ENCODE measurements at regions not wholly inside any gene's neighbourhood (a gene's known extent, or its start where the extent isn't known, plus 50 kb on each side); places are given as distances from the start of the nearest gene placed in this dataset.
A peak's percentile ranks its signal among the peaks of the same experiment; 100 is the strongest.

DNA sequence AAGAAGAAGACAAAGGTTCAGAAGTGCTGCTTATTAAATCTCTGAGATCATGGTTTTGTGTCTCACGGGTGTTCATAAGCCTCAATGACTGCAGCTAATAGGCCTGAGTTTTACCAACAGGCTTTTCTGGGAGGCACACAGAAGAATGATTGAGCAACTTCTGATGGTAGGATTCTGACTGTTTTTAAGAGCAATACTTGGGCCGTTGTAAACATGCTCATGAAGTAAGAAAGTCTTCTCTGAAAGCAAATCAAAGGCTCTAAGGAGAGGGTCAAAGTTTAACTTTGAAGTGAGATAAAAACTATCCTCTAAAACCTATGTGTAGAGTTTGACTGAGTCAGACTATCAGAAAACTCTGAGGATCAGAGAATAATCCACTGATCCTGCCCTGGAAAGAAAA lies 390.9 kb upstream of the DAB2 start:
- no peaks in the 10 kb centered on the region for H3K36me3 ChIP-seq (ENCODE audit: control insufficient read depth, insufficient read depth, low read length)
- H3K4me3 ChIP-seq (ENCODE audit: low read length), result no peak overlapping the region
- peak; percentile 54 to 73 for DNase-seq
- 20% methylated on average over 1 of the region's 2 CpGs for WGBS (ENCODE audit: insufficient coverage, low lambda C conversion rate)
- no peaks in the 10 kb centered on the region for H3K9me3 ChIP-seq (ENCODE audit: control insufficient read depth, low read depth, low read length)
- H3K27ac ChIP-seq (ENCODE audit: low read length), result peak overlapping the region; percentile 32
- H3K4me1 ChIP-seq (ENCODE audit: control insufficient read depth, insufficient read depth, low read length), result peaks cover 13% of the 10 kb centered on the region
- H3K27me3 ChIP-seq (ENCODE audit: control insufficient read depth, insufficient read depth, low read length), result no peaks in the 10 kb centered on the region

DNA sequence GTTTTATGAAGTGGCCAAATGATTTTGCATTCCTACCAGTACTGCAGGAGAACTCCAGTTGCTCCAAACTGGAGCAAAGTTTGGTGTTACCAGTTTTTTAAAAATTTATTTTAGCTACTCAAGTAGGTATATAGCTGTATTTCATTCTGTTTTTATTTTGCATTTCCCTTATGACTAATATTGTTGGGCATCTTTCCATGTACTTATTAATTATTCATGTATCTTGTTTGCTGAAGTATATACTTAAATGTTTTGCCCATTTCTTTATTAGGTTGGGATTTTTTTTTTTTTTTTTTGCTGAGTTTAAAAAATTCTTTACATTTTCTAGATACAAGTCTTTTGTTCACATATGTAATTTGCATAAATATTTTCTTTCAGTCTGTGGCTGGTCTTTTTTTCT lies 386.6 kb upstream of the DAB2 start:
- no peak overlapping the region for H3K4me3 ChIP-seq (ENCODE audit: low read length)
- no peak for DNase-seq
- H3K27me3 ChIP-seq (ENCODE audit: control insufficient read depth, insufficient read depth, low read length), result no peaks in the 10 kb centered on the region
- no peak overlapping the region for H3K27ac ChIP-seq (ENCODE audit: low read length)
- peaks cover 8% of the 10 kb centered on the region for H3K4me1 ChIP-seq (ENCODE audit: control insufficient read depth, insufficient read depth, low read length)
- no peaks in the 10 kb centered on the region for H3K9me3 ChIP-seq (ENCODE audit: control insufficient read depth, low read depth, low read length)
- H3K36me3 ChIP-seq (ENCODE audit: control insufficient read depth, insufficient read depth, low read length), result no peaks in the 10 kb centered on the region

DNA sequence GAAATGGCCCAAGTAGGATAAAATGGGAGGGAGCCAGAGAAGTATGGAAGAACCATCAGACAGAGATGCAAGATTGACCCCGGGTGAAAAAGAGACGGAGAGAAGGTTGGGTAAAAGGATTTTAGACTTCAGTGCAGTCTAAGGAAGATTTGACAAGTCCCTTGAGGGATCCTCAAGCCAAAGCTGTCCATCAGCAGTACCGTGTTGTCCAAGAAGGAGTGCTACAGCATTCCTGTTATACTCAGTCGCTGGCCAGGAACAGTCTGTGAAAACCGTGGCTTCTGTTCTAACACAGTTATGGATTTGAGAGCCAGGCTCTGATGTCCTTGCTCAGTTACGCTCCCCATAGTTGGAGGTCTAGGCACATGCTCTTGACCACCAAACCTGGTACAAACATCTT lies 383.9 kb upstream of the DAB2 start:
- no CpG with 5 or more reads among the region's 6 CpGs for WGBS (ENCODE audit: insufficient coverage, low lambda C conversion rate)
- Histone ChIP-seq H3K4me1 (ENCODE audit: control insufficient read depth, insufficient read depth, low read length) (peaks cover 2% of the 10 kb centered on the region), H3K9me3 (ENCODE audit: control insufficient read depth, low read depth, low read length) (no peaks in the 10 kb centered on the region), H3K4me3 (ENCODE audit: low read length) (no peak overlapping the region), H3K27ac (ENCODE audit: low read length) (no peak overlapping the region), H3K27me3 (ENCODE audit: control insufficient read depth, insufficient read depth, low read length) (no peaks in the 10 kb centered on the region), H3K36me3 (ENCODE audit: control insufficient read depth, insufficient read depth, low read length) (no peaks in the 10 kb centered on the region)
- no peak for DNase-seq

- no peak overlapping the region for H3K4me3 ChIP-seq (ENCODE audit: low read length)
- WGBS (ENCODE audit: insufficient coverage, low lambda C conversion rate), result no CpG with 5 or more reads among the region's 1 CpG
- no peaks in the 10 kb centered on the region for H3K9me3 ChIP-seq (ENCODE audit: control insufficient read depth, low read depth, low read length)
- DNase-seq, result no peak
- H3K4me1 ChIP-seq (ENCODE audit: control insufficient read depth, insufficient read depth, low read length), result no peaks in the 10 kb centered on the region
- no peak overlapping the region for H3K27ac ChIP-seq (ENCODE audit: low read length)
- no peaks in the 10 kb centered on the region for H3K36me3 ChIP-seq (ENCODE audit: control insufficient read depth, insufficient read depth, low read length)
- H3K27me3 ChIP-seq (ENCODE audit: control insufficient read depth, insufficient read depth, low read length), result peaks cover 3% of the 10 kb centered on the region
These were observed 376.5 kb upstream of the DAB2 start for GRCh38 chr5:39801306-39801705.

DNA sequence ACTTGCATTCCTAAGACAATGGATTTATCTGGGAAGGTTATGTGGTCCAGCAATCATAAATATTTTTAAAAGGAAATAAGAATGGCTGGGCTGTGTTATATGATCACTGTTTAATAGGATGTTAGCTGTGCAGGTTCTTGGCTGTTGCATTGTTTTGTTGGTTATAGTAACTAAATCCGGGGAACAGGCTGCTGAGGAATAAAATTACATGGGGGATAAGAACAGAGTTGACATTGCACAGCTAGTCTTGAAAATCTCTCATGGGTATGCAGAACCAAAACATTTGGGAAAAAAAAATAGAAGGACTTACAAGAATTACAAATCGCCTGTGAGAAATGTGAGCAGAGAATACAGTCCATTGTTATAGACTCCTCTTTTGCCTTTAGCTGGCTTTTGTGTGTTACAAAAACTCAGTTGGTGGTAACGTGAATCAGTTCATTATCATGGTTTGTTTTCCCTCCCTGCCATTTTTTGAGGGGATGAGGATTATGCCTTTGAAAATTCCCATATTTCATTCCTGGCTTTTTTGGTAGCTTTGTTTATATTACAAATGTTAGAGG lies 375.3 kb upstream of the DAB2 start:
- Histone ChIP-seq H3K27me3 (ENCODE audit: control insufficient read depth, insufficient read depth, low read length) (peaks cover 3% of the 10 kb centered on the region), H3K4me3 (ENCODE audit: low read length) (no peak overlapping the region), H3K4me1 (ENCODE audit: control insufficient read depth, insufficient read depth, low read length) (no peaks in the 10 kb centered on the region), H3K36me3 (ENCODE audit: control insufficient read depth, insufficient read depth, low read length) (no peaks in the 10 kb centered on the region), H3K9me3 (ENCODE audit: control insufficient read depth, low read depth, low read length) (no peaks in the 10 kb centered on the region), H3K27ac (ENCODE audit: low read length) (no peak overlapping the region)
- WGBS (ENCODE audit: insufficient coverage, low lambda C conversion rate), result 88% methylated on average over 1 of the region's 3 CpGs
- DNase-seq, result no peak

DNA sequence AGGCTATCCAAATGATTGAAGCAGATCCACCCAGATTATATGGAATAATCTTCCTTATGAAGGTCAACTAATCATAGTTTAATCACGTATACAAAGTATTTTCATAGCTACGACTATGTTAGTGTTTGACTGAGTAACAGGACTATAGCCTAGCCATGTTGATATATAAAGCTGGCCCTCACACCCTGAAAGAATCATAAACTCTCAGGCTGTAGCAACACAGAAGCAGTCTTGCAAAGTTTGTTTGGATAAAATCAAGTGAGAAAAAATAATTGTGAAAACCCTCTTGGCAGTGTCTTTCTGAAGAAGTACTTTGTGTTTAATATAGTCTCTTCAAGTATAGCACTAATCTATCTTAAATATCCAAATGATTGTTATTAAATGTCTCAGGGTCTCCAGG lies 374.5 kb upstream of the DAB2 start:
- H3K4me1 ChIP-seq (ENCODE audit: control insufficient read depth, insufficient read depth, low read length), result no peaks in the 10 kb centered on the region
- no peaks in the 10 kb centered on the region for H3K36me3 ChIP-seq (ENCODE audit: control insufficient read depth, insufficient read depth, low read length)
- WGBS (ENCODE audit: insufficient coverage, low lambda C conversion rate), result no CpG with 5 or more reads among the region's 2 CpGs
- no peak overlapping the region for H3K27ac ChIP-seq (ENCODE audit: low read length)
- no peaks in the 10 kb centered on the region for H3K9me3 ChIP-seq (ENCODE audit: control insufficient read depth, low read depth, low read length)
- no peak for DNase-seq
- H3K4me3 ChIP-seq (ENCODE audit: low read length), result no peak overlapping the region
- peaks cover 3% of the 10 kb centered on the region for H3K27me3 ChIP-seq (ENCODE audit: control insufficient read depth, insufficient read depth, low read length)

GRCh38 chr5:39794513-39795210 lies 369.9 kb upstream of the DAB2 start:
- DNase-seq, result no peak
- Histone ChIP-seq H3K4me1 (ENCODE audit: control insufficient read depth, insufficient read depth, low read length) (no peaks in the 10 kb centered on the region), H3K4me3 (ENCODE audit: low read length) (no peak overlapping the region), H3K27me3 (ENCODE audit: control insufficient read depth, insufficient read depth, low read length) (no peaks in the 10 kb centered on the region), H3K9me3 (ENCODE audit: control insufficient read depth, low read depth, low read length) (no peaks in the 10 kb centered on the region), H3K36me3 (ENCODE audit: control insufficient read depth, insufficient read depth, low read length) (no peaks in the 10 kb centered on the region), H3K27ac (ENCODE audit: low read length) (no peak overlapping the region)
- 30% methylated on average over 2 of the region's 5 CpGs for WGBS (ENCODE audit: insufficient coverage, low lambda C conversion rate)

GRCh38 chr5:39785410-39785809 lies 360.6 kb upstream of the DAB2 start:
- no peak overlapping the region for H3K4me3 ChIP-seq (ENCODE audit: low read length)
- DNase-seq, result no peak
- no peaks in the 10 kb centered on the region for H3K27me3 ChIP-seq (ENCODE audit: control insufficient read depth, insufficient read depth, low read length)
- no peaks in the 10 kb centered on the region for H3K36me3 ChIP-seq (ENCODE audit: control insufficient read depth, insufficient read depth, low read length)
- WGBS (ENCODE audit: insufficient coverage, low lambda C conversion rate), result no CpG with 5 or more reads among the region's 7 CpGs
- no peaks in the 10 kb centered on the region for H3K9me3 ChIP-seq (ENCODE audit: control insufficient read depth, low read depth, low read length)
- H3K27ac ChIP-seq (ENCODE audit: low read length), result no peak overlapping the region
- H3K4me1 ChIP-seq (ENCODE audit: control insufficient read depth, insufficient read depth, low read length), result no peaks in the 10 kb centered on the region

- H3K36me3 ChIP-seq (ENCODE audit: control insufficient read depth, insufficient read depth, low read length), result no peaks in the 10 kb centered on the region
- 52% methylated on average over 3 of the region's 3 CpGs for WGBS (ENCODE audit: insufficient coverage, low lambda C conversion rate)
- H3K27ac ChIP-seq (ENCODE audit: low read length), result no peak overlapping the region
- no peaks in the 10 kb centered on the region for H3K4me1 ChIP-seq (ENCODE audit: control insufficient read depth, insufficient read depth, low read length)
- no peak for DNase-seq
- H3K4me3 ChIP-seq (ENCODE audit: low read length), result no peak overlapping the region
- no peaks in the 10 kb centered on the region for H3K9me3 ChIP-seq (ENCODE audit: control insufficient read depth, low read depth, low read length)
- no peaks in the 10 kb centered on the region for H3K27me3 ChIP-seq (ENCODE audit: control insufficient read depth, insufficient read depth, low read length)
These were observed 359.1 kb upstream of the DAB2 start for GRCh38 chr5:39783756-39784421.

DNA sequence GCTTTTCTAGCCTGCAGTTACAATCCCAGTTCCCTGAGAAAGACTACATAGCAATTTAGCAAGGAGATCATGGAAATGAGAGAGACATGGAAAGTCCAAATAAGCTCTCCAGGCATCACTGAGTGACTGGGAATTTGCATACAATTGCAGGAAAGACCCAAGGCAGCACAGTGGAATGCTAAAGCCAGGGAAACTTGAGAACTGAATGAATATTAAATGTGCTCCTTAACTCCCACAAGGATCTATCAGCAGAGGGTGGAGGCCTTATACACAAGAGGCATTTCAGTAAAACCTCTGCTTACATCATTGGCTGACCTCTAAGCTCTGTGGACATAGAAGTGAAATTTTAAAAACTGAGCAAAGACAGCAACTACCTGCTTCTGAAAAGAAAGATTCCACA lies 355.6 kb upstream of the DAB2 start:
- no peaks in the 10 kb centered on the region for H3K36me3 ChIP-seq (ENCODE audit: control insufficient read depth, insufficient read depth, low read length)
- H3K27ac ChIP-seq (ENCODE audit: low read length), result no peak overlapping the region
- H3K4me1 ChIP-seq (ENCODE audit: control insufficient read depth, insufficient read depth, low read length), result no peaks in the 10 kb centered on the region
- no peaks in the 10 kb centered on the region for H3K27me3 ChIP-seq (ENCODE audit: control insufficient read depth, insufficient read depth, low read length)
- DNase-seq, result no peak
- H3K4me3 ChIP-seq (ENCODE audit: low read length), result no peak overlapping the region
- H3K9me3 ChIP-seq (ENCODE audit: control insufficient read depth, low read depth, low read length), result no peaks in the 10 kb centered on the region

GRCh38 chr5:39779831-39780230 lies 355.1 kb upstream of the DAB2 start:
- H3K9me3 ChIP-seq (ENCODE audit: control insufficient read depth, low read depth, low read length), result no peaks in the 10 kb centered on the region
- WGBS (ENCODE audit: insufficient coverage, low lambda C conversion rate), result no CpG with 5 or more reads among the region's 1 CpG
- no peak overlapping the region for H3K27ac ChIP-seq (ENCODE audit: low read length)
- no peaks in the 10 kb centered on the region for H3K4me1 ChIP-seq (ENCODE audit: control insufficient read depth, insufficient read depth, low read length)
- H3K27me3 ChIP-seq (ENCODE audit: control insufficient read depth, insufficient read depth, low read length), result no peaks in the 10 kb centered on the region
- DNase-seq, result no peak
- H3K36me3 ChIP-seq (ENCODE audit: control insufficient read depth, insufficient read depth, low read length), result no peaks in the 10 kb centered on the region
- no peak overlapping the region for H3K4me3 ChIP-seq (ENCODE audit: low read length)

All from large intestine (tissue), 3 donors.